DOHH2 (cell line): ENCODE measurements at regions not wholly inside any gene's neighbourhood (a gene's known extent, or its start where the extent isn't known, plus 50 kb on each side); places are given as distances from the start of the nearest gene placed in this dataset.

Experiments
- H3F3A ChIP-seq: fragments of 200-600 bp; sonication (generic), shearing (Covaris generic); 2 replicates; pipeline ENCODE4 v1.6.0; 2016; ENCODE audit warnings: antibody characterized with exemption, mild to moderate bottlenecking; ENCODE audit not compliant: control insufficient read depth, insufficient read depth
- H3K27ac ChIP-seq: fragments of 200-600 bp; sonication (generic); 2 replicates; pipeline ENCODE4 v1.5.1; 2014; ENCODE audit warnings: low read depth, mild to moderate bottlenecking, low read length, moderate library complexity
- H3K27me3 ChIP-seq: fragments of 200-600 bp; sonication (generic); 2 replicates; pipeline ENCODE4 v1.6.1; 2014; ENCODE audit warnings: mild to moderate bottlenecking, low read length, mixed read lengths; ENCODE audit not compliant: control insufficient read depth
- H3K36me3 ChIP-seq: fragments of 200-600 bp; sonication (generic); 2 replicates; pipeline ENCODE4 v1.6.1; 2014; ENCODE audit warnings: mild to moderate bottlenecking, low read length, moderate library complexity, mixed read lengths; ENCODE audit not compliant: control insufficient read depth
- H3K4me1 ChIP-seq: fragments of 200-600 bp; sonication (generic); 2 replicates; pipeline ENCODE4 v1.6.1; 2014; ENCODE audit warnings: mild to moderate bottlenecking, low read length, mixed read lengths; ENCODE audit not compliant: control insufficient read depth
- H3K4me2 ChIP-seq: fragments of 200-600 bp; sonication (generic); 2 replicates; pipeline ENCODE4 v1.6.0; 2014; ENCODE audit warnings: mild to moderate bottlenecking, low read length, moderate library complexity
- H3K4me3 ChIP-seq: fragments of 200-600 bp; sonication (generic); 2 replicates; pipeline ENCODE4 v1.5.1; 2014; ENCODE audit warnings: mild to moderate bottlenecking, low read length, mixed read lengths
- H3K79me2 ChIP-seq: fragments of 200-600 bp; sonication (generic); 2 replicates; pipeline ENCODE4 v1.6.1; 2014; ENCODE audit warnings: mild to moderate bottlenecking, low read length, mixed read lengths; ENCODE audit not compliant: control insufficient read depth
- H3K9me2 ChIP-seq: fragments of 200-600 bp; sonication (generic); replicated peaks from 2 replicates; pipeline ENCODE4 v1.6.1; 2014; ENCODE audit warnings: mild to moderate bottlenecking, low read length, mixed read lengths; ENCODE audit not compliant: control insufficient read depth
- H3K9me3 ChIP-seq: fragments of 200-600 bp; sonication (generic); 2 replicates; pipeline ENCODE4 v1.6.1; 2014; ENCODE audit warnings: antibody characterized with exemption, low read length, mixed read lengths; ENCODE audit not compliant: control insufficient read depth, insufficient read depth
- H4K20me1 ChIP-seq: fragments of 200-600 bp; sonication (generic); 2 replicates; pipeline ENCODE4 v1.6.0; 2014; ENCODE audit warnings: low read depth, mild to moderate bottlenecking, antibody characterized with exemption, low read length, moderate library complexity; ENCODE audit not compliant: control insufficient read depth, insufficient read depth
- CTCF ChIP-seq: fragments of 200-600 bp; sonication (generic); IDR thresholded peaks from one replicate; pipeline ENCODE4 v1.5.1; 2014; ENCODE audit warnings: antibody characterized with exemption, mild to moderate bottlenecking, low read depth, low read length; ENCODE audit not compliant: poor library complexity, severe bottlenecking
- EZH2phosphoT487 ChIP-seq: fragments of 200-600 bp; sonication (generic); IDR thresholded peaks from 2 replicates; pipeline ENCODE4 v1.6.1; 2017; ENCODE audit warnings: borderline replicate concordance, mild to moderate bottlenecking, antibody characterized with exemption, low read length, moderate library complexity, mixed read lengths

- TF ChIP-seq EZH2phosphoT487 (no peak), CTCF (no peak)
- H3K9me3 ChIP-seq, result peaks cover 5% of the 10 kb centered on the region; the same call in 1 of the 2 replicates
- no peaks in the 10 kb centered on the region for H3K9me2 ChIP-seq
- H3K27ac ChIP-seq, result no peak overlapping the region
- H3F3A ChIP-seq, result no peaks in the 10 kb centered on the region
- H3K79me2 ChIP-seq, result no peaks in the 10 kb centered on the region
- H3K4me3 ChIP-seq, result no peak overlapping the region
- no peaks in the 10 kb centered on the region for H4K20me1 ChIP-seq
- H3K27me3 ChIP-seq, result no peaks in the 10 kb centered on the region
- H3K4me2 ChIP-seq, result no peak overlapping the region
- H3K36me3 ChIP-seq, result no peaks in the 10 kb centered on the region
- H3K4me1 ChIP-seq, result no peaks in the 10 kb centered on the region
Measured at GRCh38 chr11:92796744-92797143, 172.7 kb upstream of the MTNR1B start.

- Histone ChIP-seq H3K9me3 (peaks cover 5% of the 10 kb centered on the region; the same call in 1 of the 2 replicates), H3K79me2 (no peaks in the 10 kb centered on the region), H3F3A (no peaks in the 10 kb centered on the region), H3K9me2 (no peaks in the 10 kb centered on the region), H3K27me3 (no peaks in the 10 kb centered on the region), H3K4me2 (no peak overlapping the region), H3K4me3 (no peak overlapping the region), H3K36me3 (no peaks in the 10 kb centered on the region), H3K27ac (no peak overlapping the region), H4K20me1 (no peaks in the 10 kb centered on the region), H3K4me1 (no peaks in the 10 kb centered on the region)
- TF ChIP-seq CTCF, result no peak
- TF ChIP-seq EZH2phosphoT487, result no peak
Measured at GRCh38 chr11:92797874-92798273, 171.6 kb upstream of the MTNR1B start.

- Histone ChIP-seq H3K4me3 (no peak overlapping the region), H3K4me1 (no peaks in the 10 kb centered on the region), H3K79me2 (no peaks in the 10 kb centered on the region), H3K9me2 (no peaks in the 10 kb centered on the region), H3K27me3 (no peaks in the 10 kb centered on the region), H3K27ac (no peak overlapping the region), H3F3A (no peaks in the 10 kb centered on the region), H3K36me3 (no peaks in the 10 kb centered on the region), H3K9me3 (peaks cover 5% of the 10 kb centered on the region; the same call in 1 of the 2 replicates), H3K4me2 (no peak overlapping the region), H4K20me1 (no peaks in the 10 kb centered on the region)
- TF ChIP-seq CTCF (no peak), EZH2phosphoT487 (no peak)
Measured at GRCh38 chr11:92801685-92802084, 167.8 kb upstream of the MTNR1B start.
